NCI-H446 treated with DMSO at 0.1 percent for 48 hours (cell line): ENCODE measurements at regions not wholly inside any gene's neighbourhood (a gene's known extent, or its start where the extent isn't known, plus 50 kb on each side); places are given as distances from the start of the nearest gene placed in this dataset.
A peak's percentile ranks its signal among the peaks of the same experiment; 100 is the strongest.

Experiments used
- DNase-seq: peaks from one replicate; lab custom pipeline; 2025; lab: John Stamatoyannopoulos, UW

DNA sequence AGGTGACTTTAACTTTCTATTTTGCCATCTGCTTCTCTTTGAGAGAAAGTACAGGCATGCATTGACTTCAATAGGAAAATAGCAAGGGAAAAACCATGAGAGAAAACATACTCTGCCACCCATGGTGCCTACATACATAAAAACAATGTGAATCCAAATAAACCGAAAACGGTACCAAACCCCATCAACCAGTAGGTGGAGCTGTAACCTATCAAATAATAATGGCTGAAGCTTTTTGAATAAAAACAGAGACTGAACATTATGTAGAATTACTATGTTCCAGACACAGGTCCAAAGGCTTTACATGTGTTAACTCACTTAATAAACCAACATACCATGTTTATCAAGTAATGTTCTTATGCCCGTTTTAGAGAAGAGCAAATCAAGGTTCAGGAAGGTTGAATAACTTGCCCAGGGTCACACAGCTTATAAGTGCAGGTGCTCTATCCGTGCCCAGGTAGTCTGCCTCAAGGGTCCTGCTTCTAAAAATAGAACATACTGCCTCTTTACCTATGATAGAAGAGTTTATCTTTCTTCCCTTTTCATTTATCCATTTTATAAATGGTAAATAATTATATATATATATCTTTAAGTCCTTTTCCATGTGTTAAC is 293.9 kb upstream of the SYT4 start:
- DNase-seq = peak; percentile 6

DNA sequence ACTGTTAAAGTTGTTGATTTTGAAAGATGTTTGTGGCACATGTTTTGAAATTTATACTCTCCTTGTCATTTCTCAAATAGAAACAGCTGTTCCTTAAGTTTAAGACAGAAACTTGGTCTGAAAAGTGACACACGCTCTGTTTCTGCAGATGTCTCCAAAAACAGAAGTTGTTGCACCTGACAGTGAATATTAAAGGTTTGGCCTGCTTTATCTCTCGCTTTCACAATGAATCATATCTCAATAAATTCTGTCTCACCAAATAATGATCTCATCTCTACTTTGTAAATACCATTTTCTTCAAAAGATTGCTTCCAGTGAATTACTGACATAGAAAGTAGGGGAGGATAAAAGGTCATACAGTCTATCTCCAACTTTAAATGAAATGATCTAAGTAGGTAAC is 294.9 kb upstream of the SYT4 start:
- DNase-seq = no peak

DNA sequence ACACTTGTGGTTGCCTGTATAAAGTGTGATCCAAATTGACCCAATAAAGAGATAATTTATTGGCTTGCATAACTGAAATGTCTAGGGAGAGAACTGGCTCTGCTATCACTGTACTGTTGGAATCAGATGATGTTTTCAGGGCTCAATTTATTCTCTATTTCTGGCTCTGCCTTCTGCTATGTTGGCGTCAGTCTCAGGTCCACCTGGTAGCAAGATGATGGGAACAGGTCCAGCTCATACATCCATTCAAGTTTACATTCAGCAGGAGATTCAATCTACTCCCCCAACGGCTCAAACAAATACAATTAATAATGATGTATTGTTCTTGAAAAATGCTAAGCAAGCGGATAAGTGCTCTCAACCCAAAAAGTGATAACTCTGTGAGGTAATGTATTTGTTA is 297.7 kb upstream of the SYT4 start:
- no peak for DNase-seq

DNA sequence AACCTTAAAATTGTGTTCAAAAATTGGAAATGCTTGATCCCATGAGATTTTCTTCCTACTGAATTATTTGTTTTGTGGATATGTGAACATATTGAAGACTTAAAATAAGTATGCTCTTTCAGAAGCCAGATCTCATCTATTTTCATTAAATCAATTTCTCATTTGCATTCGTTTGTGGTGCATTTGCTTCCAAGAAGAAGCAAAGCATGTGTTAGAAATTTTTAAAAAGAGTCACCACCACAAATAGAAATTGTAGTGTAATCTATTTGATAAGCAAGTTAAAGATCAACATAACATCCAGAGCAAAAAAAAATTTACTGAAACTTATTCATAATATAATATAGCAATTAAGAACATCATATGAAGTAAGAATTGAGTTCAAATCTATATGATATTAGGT is 300.9 kb upstream of the SYT4 start:
- DNase-seq = no peak

DNA sequence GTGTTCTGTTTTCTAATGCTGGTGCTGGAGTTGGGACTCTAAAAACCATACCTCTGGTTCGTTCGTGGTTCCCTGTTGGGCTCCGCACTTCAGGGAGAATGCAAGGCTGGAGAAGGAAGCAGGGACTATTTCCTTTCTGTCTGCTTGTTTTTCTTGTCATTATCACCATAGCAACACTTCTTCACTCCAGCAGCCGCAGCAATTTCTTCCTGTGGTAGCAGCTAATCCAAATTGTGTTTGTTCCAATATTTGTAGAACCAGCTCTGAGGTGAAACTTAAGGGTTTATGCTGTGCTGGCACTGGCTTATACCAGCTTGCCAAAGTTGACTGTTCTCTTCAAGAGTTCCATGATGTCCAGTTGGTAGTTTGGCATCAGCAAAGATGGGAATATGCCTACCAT is 301.4 kb upstream of the SYT4 start:
- peak; percentile 25 for DNase-seq

DNA sequence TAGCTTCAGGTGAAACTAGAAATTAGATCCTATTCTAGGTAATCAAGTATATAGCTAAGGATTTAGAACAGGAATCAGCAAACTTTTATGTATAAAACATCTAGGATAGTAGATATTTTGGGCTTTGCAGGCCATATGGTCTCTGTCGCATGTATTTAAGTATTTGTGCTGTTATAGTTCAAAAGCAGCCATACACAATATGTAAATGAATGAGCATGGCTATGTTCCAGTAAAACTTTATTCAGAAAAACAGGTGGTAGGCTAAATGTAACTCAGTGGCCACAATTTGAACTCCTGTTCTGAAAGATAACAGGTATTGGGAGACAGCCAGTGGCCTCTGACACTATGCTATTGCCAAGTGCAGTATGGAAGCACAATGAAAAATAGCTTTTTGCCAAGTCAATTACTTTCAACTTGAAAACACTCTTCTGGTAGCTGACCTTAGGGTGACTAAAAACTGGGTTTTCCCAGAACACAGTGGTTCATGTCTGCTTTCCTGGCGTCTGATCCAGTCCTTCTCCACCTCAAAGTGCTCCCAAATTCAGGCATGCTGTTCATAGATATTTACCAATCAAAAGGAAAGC is 304.7 kb upstream of the SYT4 start:
- DNase-seq = no peak

DNA sequence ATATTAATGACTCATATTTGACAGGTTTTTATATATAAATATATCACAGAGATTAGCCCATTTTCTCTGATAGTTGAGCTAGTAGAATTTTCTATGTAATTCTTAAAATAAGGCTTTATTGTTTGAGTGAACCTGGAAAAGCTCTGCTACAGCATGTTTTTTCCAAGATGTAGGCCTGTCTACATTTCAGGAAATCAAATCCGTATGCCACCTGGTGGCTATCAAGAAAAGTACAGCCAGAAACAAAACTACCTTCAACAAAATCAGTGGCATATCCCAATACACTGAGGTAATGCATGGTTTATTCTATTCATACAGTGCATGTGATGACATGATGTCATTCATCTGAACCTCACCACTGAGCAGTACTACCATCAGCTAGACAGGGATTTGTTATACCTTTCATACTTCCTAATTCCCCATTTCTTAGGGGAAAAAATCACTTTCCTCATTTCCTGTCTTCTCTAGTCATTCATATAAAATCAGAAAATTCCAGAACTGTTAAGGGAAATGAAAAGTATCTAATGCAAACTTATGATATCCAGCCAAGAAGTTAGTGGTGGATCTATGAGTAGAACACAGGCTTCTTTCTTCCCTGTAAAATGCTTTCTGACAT is 310.4 kb upstream of the SYT4 start:
- DNase-seq = peak; percentile 27

DNA sequence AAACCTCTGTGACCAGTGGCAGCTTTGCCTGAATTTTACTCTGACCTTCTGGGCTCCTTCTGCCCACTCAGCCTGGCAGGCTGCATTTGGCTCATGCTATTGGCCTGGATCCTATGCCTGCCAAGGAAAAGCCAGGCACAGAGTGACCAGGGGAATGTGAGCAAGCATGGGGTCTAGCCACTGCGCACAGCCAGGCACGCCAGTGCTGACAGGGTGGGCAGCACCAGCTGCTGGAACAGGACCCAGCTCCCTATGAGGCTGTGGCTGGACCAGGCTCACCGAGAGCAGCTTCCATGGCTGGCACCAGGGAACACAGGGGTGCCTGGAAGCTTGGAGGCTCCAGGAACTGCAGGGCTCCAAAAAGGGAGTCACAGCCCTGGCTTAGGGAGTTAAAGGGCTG is 311.5 kb upstream of the SYT4 start:
- no peak for DNase-seq

DNA sequence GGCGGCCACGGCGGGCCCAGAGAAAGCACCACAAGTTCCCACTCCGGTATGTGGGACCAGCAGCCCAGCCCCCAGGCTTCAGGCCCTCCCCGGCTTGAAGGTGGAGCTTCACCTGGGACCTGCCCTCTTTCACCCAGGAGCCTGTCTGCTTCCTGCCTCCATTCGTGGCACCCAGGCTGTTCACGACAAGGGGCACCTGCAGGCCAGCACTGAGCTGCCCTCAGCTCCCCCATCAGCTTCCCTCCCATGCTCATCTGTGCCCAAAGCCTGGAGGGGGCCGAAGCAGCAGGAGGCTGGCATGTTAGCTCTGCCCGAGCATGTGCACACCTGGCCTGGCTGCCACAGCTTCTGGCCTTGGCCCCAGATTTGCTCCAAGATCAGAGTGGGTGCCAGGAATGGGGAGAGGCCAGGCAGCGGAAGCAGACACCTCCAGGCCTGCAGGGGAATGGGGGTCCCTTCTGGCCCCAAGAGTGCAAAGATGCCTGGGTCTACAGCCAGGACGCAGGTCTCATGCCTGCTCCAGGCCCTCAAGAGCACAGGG is 312.4 kb upstream of the SYT4 start:
- no peak for DNase-seq

DNA sequence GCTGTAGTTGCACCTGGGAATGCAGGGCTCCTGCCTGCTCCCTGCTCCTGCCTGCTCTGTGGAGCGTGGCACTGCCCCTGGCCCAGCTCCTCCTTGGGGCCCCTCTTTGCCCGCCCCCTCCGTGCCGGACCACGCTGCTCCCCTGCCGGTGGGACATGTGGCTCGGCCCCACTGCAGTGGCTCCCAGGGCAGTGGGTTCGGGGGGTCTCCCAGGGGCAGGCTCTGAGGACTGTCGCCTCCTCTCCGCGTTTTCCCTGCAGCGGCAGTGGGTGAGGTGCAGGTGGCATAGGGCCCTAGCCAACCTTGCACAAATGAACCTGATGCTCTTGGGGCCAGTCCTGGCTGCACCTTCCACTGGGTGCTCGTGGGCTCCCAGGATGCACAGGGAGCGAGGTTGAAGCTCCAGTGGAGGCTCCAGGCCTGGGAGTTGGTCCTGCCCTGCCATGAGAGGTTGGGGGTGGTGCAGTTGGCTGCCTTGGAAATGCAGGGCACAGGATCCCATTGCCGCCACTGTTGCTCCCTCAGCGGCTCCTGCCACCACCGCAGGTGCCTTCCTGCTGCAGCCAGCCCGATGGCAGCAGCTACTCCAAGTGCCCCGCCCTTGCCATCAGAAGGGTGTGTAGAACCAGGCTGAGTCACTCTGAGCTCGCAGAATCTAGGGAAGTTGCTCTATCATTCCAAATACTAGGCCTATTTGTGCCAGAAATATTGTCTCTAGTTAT is 313.1 kb upstream of the SYT4 start:
- no peak for DNase-seq

DNA sequence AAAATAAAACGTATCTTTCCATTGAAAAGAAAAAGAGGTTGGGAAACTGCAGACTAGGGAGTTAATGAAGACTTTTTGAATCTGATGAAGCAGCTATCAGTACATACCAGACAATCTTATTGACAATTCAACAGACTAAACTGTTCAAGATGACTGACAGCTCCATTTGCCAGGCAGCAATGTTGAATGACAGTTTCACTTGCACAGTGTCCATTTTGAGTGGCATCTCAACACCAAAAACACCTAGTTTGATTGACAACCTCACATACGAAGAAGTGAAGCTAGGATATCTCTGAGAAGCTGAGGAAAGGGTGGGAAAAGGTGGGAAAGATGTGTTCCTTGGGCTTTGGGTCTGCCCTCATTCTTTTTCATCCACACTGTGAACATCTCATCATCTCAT is 315.0 kb upstream of the SYT4 start:
- DNase-seq = no peak

DNA sequence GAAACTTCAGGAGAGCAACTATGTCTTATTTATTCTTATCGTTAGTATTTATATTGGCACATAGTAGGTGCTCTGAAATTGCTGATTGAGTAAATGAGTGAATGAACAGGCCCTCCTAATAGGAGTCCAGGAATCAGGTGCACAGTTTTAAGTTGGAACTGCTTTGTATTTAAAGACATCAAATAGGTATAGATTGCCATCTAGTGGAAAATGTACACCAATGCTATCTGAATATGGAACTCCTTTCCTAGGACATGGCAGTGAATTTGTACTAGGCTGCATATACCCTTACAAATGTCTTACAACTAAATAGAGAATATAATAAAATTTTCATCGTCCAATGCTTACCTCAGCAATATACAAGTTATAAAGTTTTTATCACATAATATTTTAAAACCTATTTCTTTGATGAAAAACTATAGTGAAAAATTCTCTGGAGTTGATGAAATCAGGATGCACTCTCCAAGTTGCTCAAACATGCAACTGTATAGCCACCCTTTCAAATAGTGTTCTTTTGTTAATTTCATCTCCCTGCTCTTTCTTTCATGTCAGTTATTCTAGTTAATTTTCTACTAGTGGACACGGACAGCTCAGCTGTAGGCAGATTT is 318.9 kb upstream of the SYT4 start:
- DNase-seq = peak; percentile 59

DNA sequence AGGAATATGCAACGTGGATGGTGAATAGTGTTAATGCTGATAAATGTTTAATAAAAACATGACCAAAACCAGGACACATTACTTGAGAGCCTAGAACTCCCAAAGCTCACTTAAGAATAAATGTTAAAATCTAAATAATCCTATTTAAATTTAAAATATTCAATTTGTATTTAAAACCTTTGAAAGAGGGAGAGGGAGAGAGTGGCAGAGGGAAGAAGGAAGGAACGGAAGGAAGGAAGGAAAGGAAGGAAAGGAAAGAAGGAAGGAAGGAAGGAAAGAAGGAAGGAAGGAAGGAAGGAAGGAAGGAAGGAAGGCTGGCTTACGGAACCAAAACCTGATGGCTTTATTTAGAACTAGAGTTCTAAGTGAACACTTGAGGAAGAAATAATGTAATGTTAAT is 324.1 kb upstream of the SYT4 start:
- no peak for DNase-seq

DNA sequence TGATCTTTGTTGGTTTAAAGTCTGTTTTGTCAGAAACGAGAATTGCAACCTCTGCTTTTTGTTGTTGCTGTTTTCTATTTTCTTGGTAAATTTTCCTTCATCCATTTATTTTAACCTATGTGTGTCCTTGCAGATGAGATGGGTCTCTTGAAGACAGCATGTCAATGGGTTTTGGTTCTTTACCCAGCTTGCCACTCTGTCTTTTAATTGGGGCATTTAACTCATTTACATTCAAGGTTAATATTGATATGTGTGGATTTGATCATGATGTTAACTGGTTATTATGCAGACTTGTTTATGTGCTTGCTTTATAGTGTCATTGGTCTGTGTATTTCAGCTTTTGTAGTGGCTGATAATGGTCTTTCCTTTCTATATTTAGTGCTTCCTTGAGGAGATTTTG is 327.9 kb upstream of the SYT4 start:
- DNase-seq = no peak

DNA sequence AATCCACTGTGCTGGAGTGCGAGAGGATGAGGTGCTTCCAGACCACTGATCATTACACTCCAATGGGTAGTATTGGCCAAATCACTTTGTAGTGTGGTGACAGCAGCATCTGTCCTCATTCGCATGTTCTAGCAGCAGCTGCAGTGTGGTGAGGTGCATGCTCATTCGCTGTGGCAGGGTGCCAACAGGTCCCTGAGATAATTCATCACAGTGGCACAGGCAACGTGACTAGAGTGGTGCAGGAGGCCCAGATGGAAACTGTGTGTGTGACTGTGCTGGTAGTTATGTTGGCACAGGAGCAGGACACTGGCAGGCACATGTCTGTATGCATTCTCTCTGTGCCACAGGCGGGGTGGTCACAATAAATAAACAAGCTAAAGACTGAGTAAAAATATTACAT is 329.5 kb upstream of the SYT4 start:
- peak; percentile 31 for DNase-seq

DNA sequence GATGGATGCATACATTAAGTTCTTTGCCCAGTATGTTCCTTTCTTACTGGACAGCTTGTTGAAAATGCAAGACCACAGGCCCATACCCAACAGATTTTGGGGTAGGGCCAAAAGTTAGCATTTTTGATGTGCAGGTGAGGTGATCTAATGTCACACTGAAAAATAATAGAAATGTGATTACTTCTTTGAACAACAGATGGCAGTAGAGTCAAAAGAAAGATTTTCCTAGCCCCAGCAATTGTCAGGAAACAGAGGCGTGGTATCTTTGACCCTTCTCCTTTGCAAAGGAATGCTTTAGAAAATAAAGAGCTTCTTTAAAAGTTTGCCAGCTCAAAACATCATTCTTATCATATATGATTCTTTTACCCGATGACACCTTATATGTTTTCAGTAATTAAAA is 343.6 kb upstream of the SYT4 start:
- no peak for DNase-seq

DNA sequence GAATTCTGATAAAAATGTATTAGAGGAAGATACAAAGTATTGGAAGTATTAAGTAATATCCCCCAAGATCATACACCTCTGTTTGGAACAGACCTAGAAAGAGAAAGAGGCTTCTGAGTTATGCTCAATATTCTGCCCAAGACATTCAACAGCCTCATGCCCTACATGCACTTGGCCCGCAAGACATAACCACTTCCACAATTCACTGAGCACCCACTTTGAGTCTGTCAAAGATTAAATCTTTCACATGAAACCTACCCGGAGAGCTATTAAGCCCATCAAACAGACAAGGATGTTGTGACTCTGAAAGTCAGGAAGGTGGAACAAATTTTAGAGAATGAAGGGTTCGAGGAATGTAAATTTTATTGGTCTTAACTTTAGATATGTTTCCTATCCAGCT is 344.7 kb upstream of the SYT4 start:
- no peak for DNase-seq

DNA sequence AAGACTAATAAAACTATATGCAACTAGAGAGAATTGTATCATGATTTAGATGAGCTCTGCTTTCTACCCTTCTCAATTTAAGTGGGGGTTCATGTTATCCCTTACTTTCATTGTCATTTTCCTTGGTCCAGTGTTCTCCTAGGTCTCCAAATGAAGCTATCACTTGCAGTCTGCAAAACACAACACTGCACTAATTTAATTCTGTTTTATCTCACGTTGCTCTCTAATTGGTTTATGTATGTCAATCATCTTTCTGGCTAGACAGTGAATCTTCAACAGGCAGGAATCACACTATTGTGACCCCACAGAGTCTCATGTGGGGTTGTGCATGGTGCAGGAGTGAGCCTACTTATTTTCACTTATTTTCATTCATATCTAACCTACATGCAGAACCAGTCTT is 348.3 kb upstream of the SYT4 start:
- DNase-seq = no peak

DNA sequence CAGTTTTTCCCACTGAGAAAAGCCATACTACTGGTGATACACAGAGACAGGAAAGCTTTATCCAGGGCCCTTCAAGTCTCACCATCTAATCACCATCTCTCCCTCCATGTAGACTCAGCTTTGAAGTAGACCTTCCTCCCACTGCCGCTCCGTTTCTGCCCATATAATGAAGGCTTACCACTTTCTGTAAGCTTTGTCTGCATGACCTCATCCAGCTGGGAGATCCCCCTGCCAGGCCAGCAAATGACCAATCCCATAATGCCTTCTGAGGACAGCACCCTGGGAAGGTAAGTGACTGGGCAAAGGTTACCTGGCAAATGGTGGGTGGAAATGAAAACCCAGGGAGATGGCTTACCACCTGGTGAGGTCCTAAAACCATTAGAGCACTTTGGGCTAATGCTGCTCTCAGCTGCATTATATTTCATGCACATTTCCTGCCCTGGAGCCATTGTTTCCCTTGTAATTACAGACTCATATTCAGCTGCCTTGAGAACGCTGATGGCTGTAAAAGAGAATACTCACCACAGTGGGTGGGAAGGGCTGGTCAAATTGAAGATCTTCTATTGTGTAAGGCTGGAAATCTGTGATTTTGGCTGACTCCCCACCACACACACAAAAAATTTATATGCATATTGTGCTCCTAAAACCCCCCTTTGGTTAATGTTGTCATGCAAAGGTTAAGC is 350.7 kb upstream of the SYT4 start:
- DNase-seq = no peak

DNA sequence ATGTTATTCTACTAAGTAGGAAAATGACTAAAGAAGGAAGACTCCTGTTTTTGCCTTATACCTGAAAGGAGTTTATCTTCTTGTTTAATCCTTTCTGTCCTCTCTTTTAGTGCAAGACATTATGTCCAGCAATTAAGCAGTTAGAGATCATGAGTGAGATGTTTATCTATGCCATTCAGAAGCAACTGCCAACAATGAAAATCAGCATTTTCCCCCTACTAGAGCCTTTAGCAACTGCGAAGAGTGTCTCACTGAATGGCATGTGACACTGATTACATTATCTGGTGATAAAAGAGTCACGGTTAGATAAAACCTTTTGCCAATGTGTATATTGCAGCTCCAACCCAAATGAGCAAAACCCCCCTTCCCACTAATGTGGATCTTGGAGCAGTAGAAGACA is 357.7 kb upstream of the SYT4 start:
- no peak for DNase-seq

DNA sequence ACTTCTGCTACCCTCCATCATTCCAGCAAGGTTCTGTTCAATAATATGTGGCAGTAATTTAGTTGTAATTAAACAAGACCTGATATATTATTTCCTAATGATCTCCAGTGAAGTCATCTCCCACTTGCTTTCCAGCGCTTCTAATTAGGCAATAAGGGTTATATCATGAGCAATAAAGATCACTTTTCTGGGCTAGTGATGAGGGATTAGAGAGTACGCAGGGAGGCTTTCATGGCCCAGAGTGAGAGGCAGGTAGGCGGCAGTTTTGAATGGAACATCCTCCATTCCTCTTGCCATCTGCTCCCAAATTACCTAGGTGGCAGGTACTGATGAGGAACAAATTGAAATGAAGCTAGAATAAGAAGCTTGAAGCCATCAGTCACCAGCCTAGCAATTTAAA is 358.1 kb upstream of the SYT4 start:
- DNase-seq = no peak

DNA sequence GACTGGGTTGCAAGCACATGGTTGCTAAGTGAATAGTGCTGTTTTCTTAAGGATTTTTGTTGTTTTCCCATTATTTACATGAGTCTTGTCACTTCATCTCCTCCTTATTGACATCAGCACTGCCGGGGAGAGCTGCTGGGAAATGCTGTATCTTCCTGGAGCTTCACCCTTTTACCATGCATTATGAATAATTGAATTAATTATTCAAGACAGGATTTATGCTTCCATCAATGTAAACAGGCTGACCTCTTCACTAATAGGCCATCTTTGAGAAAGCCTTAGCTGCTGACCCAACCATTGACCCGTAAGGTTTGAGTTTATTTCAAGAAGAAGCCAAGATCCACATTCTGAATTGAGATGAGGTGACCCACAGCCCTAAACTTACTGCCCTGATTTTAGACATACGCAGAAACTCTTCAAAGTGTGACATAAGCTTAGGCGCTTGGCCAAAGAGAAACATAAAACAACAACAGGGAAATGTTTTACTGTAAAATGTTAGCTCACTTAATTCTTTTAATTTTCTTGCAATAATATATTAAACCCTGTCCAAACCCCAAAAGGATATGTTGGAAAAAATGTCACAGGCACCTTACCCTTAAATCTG is 365.5 kb upstream of the SYT4 start:
- no peak for DNase-seq
